ENCODE measurements at regions not wholly inside any gene's neighbourhood (a gene's known extent, or its start where the extent isn't known, plus 50 kb on each side); places are given as distances from the start of the nearest gene placed in this dataset.
"Not testable (repeated sequence)": the region's sequence is repeated elsewhere in the genome, so short reads cannot be mapped to it uniquely, and the experiment has no call there.

GRCh38 chr4:24352112-24352511 is 232.2 kb downstream of the DHX15 start:
- no peak for FAIRE-seq
- DNase-seq (ENCODE audit: insufficient read length) = no peak
- TF ChIP-seq POLR2AphosphoS5 (IDR thresholded peaks at IDR 0.05; ENCODE audit: low read depth, low read length) (no peak), TAF1 (IDR thresholded peaks at IDR 0.05; ENCODE audit: borderline replicate concordance, low read depth, low read length) (no peak), POLR2A (IDR thresholded peaks at IDR 0.05; ENCODE audit: low read depth, low read length) (no peak)

GRCh38 chr4:24349168-24349996 is 235.0 kb downstream of the DHX15 start:
- not testable (repeated sequence) for FAIRE-seq; DNase-seq (ENCODE audit: insufficient read length)

GRCh38 chr4:24339260-24339659 is 245.1 kb downstream of the DHX15 start:
- TF ChIP-seq TAF1 (IDR thresholded peaks at IDR 0.05; ENCODE audit: borderline replicate concordance, low read depth, low read length) = no peak
- TF ChIP-seq POLR2AphosphoS5 (IDR thresholded peaks at IDR 0.05; ENCODE audit: low read depth, low read length) = no peak
- no peak for TF ChIP-seq POLR2A (IDR thresholded peaks at IDR 0.05; ENCODE audit: low read depth, low read length)
- FAIRE-seq = no peak
- no peak for DNase-seq (ENCODE audit: insufficient read length)

GRCh38 chr4:24337451-24338190 is 246.7 kb downstream of the DHX15 start:
- no peak for FAIRE-seq
- no peak for TF ChIP-seq POLR2AphosphoS5 (IDR thresholded peaks at IDR 0.05; ENCODE audit: low read depth, low read length)
- no peak for TF ChIP-seq TAF1 (IDR thresholded peaks at IDR 0.05; ENCODE audit: borderline replicate concordance, low read depth, low read length)
- no peak for TF ChIP-seq POLR2A (IDR thresholded peaks at IDR 0.05; ENCODE audit: low read depth, low read length)
- DNase-seq (ENCODE audit: insufficient read length) = no peak

DNA sequence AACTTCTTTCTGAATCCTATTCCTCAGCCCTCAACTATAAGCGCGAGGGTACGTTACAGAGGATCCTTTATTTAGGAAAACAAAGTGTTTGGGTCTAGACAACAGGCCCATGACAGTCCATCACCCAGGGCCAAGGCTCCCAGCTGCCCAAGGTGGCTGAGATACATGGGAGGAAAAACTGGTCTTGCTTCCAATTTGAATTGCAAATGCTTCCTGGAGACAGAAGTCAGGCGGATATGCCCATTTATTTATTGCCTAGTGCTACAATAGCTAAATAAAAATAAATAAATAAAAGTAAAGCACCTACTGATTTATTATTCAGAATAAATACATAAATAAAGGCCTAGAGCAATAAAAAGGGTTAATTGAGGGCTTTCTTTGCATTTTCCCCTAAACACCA is 248.7 kb downstream of the DHX15 start:
- no peak for TF ChIP-seq POLR2A (IDR thresholded peaks at IDR 0.05; ENCODE audit: low read depth, low read length)
- no peak for TF ChIP-seq POLR2AphosphoS5 (IDR thresholded peaks at IDR 0.05; ENCODE audit: low read depth, low read length)
- no peak for TF ChIP-seq TAF1 (IDR thresholded peaks at IDR 0.05; ENCODE audit: borderline replicate concordance, low read depth, low read length)
- FAIRE-seq (no peak), DNase-seq (ENCODE audit: insufficient read length) (no peak)

DNA sequence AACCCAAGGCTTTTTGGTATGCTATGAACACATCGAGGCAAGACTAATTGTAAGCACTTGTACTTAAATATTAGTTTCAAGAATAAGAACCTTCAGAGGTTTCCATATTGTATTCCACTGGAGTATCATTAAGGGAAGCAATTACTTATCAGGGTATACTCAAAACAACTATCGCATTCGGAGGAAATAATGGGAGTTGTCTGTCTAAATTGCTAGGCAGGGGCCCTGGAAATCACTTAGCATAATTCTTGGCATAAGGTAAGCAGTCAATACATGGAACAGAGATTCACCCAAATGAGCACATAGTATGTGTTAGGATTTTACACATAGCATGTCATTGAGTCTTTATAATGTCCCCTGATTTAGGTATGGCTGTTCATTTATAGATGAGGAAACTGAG is 249.4 kb downstream of the DHX15 start:
- TF ChIP-seq TAF1 (IDR thresholded peaks at IDR 0.05; ENCODE audit: borderline replicate concordance, low read depth, low read length) (no peak), POLR2A (IDR thresholded peaks at IDR 0.05; ENCODE audit: low read depth, low read length) (no peak), POLR2AphosphoS5 (IDR thresholded peaks at IDR 0.05; ENCODE audit: low read depth, low read length) (no peak)
- FAIRE-seq (no peak), DNase-seq (ENCODE audit: insufficient read length) (no peak)

- FAIRE-seq (no peak), DNase-seq (ENCODE audit: insufficient read length) (no peak)
- TF ChIP-seq POLR2AphosphoS5 (IDR thresholded peaks at IDR 0.05; ENCODE audit: low read depth, low read length) (no peak), POLR2A (IDR thresholded peaks at IDR 0.05; ENCODE audit: low read depth, low read length) (no peak), TAF1 (IDR thresholded peaks at IDR 0.05; ENCODE audit: borderline replicate concordance, low read depth, low read length) (no peak)
These were observed 253.8 kb downstream of the DHX15 start for GRCh38 chr4:24330573-24330972.

DNA sequence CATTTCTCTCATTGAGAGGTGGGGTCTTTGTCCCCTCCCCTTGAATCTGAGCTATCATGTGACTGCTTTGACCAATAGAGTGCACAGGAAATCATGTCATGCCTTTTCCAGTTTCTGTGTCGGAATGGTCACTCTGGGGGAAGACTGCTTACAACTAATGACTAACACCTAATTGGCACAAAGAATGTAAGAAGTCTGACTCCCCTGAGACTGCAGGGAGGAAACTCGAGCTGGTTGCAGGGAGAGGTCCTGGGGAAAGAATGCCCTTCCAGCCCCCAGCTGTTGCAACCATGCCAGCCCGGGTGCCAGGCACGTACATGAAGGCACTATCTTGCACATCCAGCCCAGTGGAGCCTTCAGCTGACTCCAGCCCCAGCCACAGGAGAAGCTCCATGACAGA is 254.2 kb downstream of the DHX15 start:
- DNase-seq (ENCODE audit: insufficient read length) (no peak), FAIRE-seq (no peak)
- TF ChIP-seq POLR2AphosphoS5 (IDR thresholded peaks at IDR 0.05; ENCODE audit: low read depth, low read length) = no peak

- DNase-seq (ENCODE audit: insufficient read length) (no peak), FAIRE-seq (no peak)
- no peak for TF ChIP-seq POLR2AphosphoS5 (IDR thresholded peaks at IDR 0.05; ENCODE audit: low read depth, low read length)
- no peak for TF ChIP-seq TAF1 (IDR thresholded peaks at IDR 0.05; ENCODE audit: borderline replicate concordance, low read depth, low read length)
- TF ChIP-seq POLR2A (IDR thresholded peaks at IDR 0.05; ENCODE audit: low read depth, low read length) = no peak
These were observed 255.6 kb downstream of the DHX15 start for GRCh38 chr4:24328711-24329110.

- no peak for TF ChIP-seq POLR2A (IDR thresholded peaks at IDR 0.05; ENCODE audit: low read depth, low read length)
- TF ChIP-seq TAF1 (IDR thresholded peaks at IDR 0.05; ENCODE audit: borderline replicate concordance, low read depth, low read length) = no peak
- TF ChIP-seq POLR2AphosphoS5 (IDR thresholded peaks at IDR 0.05; ENCODE audit: low read depth, low read length) = no peak
- FAIRE-seq (no peak), DNase-seq (ENCODE audit: insufficient read length) (no peak)
These were observed 256.0 kb downstream of the DHX15 start for GRCh38 chr4:24328310-24328709.

- TF ChIP-seq TAF1 (IDR thresholded peaks at IDR 0.05; ENCODE audit: borderline replicate concordance, low read depth, low read length) (no peak), POLR2A (IDR thresholded peaks at IDR 0.05; ENCODE audit: low read depth, low read length) (no peak), POLR2AphosphoS5 (IDR thresholded peaks at IDR 0.05; ENCODE audit: low read depth, low read length) (no peak)
- FAIRE-seq (no peak), DNase-seq (ENCODE audit: insufficient read length) (no peak)
These were observed 261.4 kb downstream of the DHX15 start for GRCh38 chr4:24322995-24323394.

GRCh38 chr4:24322511-24322910 is 261.8 kb downstream of the DHX15 start:
- no peak for TF ChIP-seq POLR2AphosphoS5 (IDR thresholded peaks at IDR 0.05; ENCODE audit: low read depth, low read length)
- no peak for TF ChIP-seq POLR2A (IDR thresholded peaks at IDR 0.05; ENCODE audit: low read depth, low read length)
- no peak for TF ChIP-seq TAF1 (IDR thresholded peaks at IDR 0.05; ENCODE audit: borderline replicate concordance, low read depth, low read length)
- no peak for DNase-seq (ENCODE audit: insufficient read length)

More at GRCh38 chr4:24322511-24322910, 261.8 kb downstream of the DHX15 start:
- no peak for FAIRE-seq

Data from GM12892 (cell line).